ENCODE measurements at regions not wholly inside any gene's neighbourhood (a gene's known extent, or its start where the extent isn't known, plus 50 kb on each side); places are given as distances from the start of the nearest gene placed in this dataset.
"Not testable (repeated sequence)": the region's sequence is repeated elsewhere in the genome, so short reads cannot be mapped to it uniquely, and the experiment has no call there.

DNA sequence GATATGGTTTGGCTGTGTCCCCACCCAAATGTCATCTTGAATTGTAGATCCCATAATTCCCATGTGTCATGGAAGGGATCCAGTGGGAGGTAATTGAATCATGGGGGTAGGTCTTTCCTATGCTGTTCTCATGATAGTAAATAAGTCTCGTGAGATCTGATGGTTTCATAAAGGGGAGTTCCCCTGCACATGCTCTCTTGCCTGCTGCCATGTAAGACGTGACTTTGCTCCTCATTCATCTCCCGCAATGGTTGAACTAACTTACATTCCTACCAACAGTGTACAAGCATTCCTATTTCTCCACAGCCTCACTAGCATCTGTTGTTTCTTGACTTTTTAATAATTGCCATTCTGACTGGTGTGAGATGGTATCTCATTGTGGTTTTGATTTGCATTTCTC, 76.6 kb downstream of the SERINC2 start:
- TF ChIP-seq, protein P1, sequence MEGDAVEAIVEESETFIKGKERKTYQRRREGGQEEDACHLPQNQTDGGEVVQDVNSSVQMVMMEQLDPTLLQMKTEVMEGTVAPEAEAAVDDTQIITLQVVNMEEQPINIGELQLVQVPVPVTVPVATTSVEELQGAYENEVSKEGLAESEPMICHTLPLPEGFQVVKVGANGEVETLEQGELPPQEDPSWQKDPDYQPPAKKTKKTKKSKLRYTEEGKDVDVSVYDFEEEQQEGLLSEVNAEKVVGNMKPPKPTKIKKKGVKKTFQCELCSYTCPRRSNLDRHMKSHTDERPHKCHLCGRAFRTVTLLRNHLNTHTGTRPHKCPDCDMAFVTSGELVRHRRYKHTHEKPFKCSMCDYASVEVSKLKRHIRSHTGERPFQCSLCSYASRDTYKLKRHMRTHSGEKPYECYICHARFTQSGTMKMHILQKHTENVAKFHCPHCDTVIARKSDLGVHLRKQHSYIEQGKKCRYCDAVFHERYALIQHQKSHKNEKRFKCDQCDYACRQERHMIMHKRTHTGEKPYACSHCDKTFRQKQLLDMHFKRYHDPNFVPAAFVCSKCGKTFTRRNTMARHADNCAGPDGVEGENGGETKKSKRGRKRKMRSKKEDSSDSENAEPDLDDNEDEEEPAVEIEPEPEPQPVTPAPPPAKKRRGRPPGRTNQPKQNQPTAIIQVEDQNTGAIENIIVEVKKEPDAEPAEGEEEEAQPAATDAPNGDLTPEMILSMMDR (IDR thresholded peaks at IDR 0.05; ENCODE audit: low read depth, low read length) = not testable (repeated sequence)
- TF ChIP-seq POLR2A (IDR thresholded peaks at IDR 0.05; ENCODE audit: extremely low read depth, insufficient read length) = not testable (repeated sequence)

All from NB4 (cell line).